Loucy (cell line): ENCODE measurements at regions not wholly inside any gene's neighbourhood (a gene's known extent, or its start where the extent isn't known, plus 50 kb on each side); places are given as distances from the start of the nearest gene placed in this dataset.

Experiments used
- H2AFZ ChIP-seq: fragments of 200-600 bp; sonication (generic); 2 replicates; pipeline ENCODE4 v1.6.0; 2016; ENCODE audit warnings: antibody characterized with exemption, mild to moderate bottlenecking, low read length, moderate library complexity
- H3F3A ChIP-seq: fragments of 200-600 bp; 2 replicates; pipeline ENCODE4 v1.6.0; 2016; ENCODE audit warnings: antibody characterized with exemption, low read depth, mild to moderate bottlenecking
- H3K27me3 ChIP-seq: fragments of 200-600 bp; sonication (generic); 2 replicates; pipeline ENCODE4 v1.6.1; 2014; ENCODE audit warnings: low read length, mild to moderate bottlenecking; ENCODE audit not compliant: insufficient read depth, poor library complexity, severe bottlenecking
- H3K36me3 ChIP-seq: fragments of 200-600 bp; sonication (generic); 2 replicates; pipeline ENCODE4 v1.6.1; 2016; ENCODE audit warnings: low read length; ENCODE audit not compliant: insufficient read depth
- H3K4me1 ChIP-seq: fragments of 200-600 bp; sonication (generic); 2 replicates; pipeline ENCODE4 v1.5.1; 2014; ENCODE audit warnings: low read length, mild to moderate bottlenecking; ENCODE audit not compliant: insufficient read depth, poor library complexity, severe bottlenecking
- H3K4me2 ChIP-seq: fragments of 200-600 bp; sonication (generic); 2 replicates; pipeline ENCODE4 v1.6.0; 2014; ENCODE audit warnings: antibody characterized with exemption, low read length, low read depth, mild to moderate bottlenecking; ENCODE audit not compliant: poor library complexity, severe bottlenecking
- H3K4me3 ChIP-seq: fragments of 200-600 bp; sonication (generic); 2 replicates; pipeline ENCODE4 v1.5.1; 2014; ENCODE audit warnings: low read length, mild to moderate bottlenecking, mixed read lengths; ENCODE audit not compliant: poor library complexity, severe bottlenecking
- H3K79me2 ChIP-seq: fragments of 200-600 bp; sonication (generic); 2 replicates; pipeline ENCODE4 v1.6.1; 2014; ENCODE audit warnings: low read length; ENCODE audit not compliant: insufficient read depth
- H3K9ac ChIP-seq: fragments of 200-600 bp; sonication (generic); 2 replicates; pipeline ENCODE4 v1.6.0; 2014; ENCODE audit warnings: mild to moderate bottlenecking, low read depth, low read length, moderate library complexity; ENCODE audit not compliant: poor library complexity, severe bottlenecking
- H3K9me2 ChIP-seq: fragments of 200-600 bp; sonication (generic); replicated peaks from 2 replicates; pipeline ENCODE4 v1.6.1; 2016; ENCODE audit warnings: low read depth, low read length, mixed read lengths
- H3K9me3 ChIP-seq: fragments of 200-600 bp; sonication (generic); 2 replicates; pipeline ENCODE4 v1.6.1; 2014; ENCODE audit warnings: mild to moderate bottlenecking, antibody characterized with exemption, low read length, low read depth; ENCODE audit not compliant: insufficient read depth
- H4K20me1 ChIP-seq: fragments of 200-600 bp; sonication (generic); 2 replicates; pipeline ENCODE4 v1.6.0; 2014; ENCODE audit warnings: antibody characterized with exemption, low read length, mild to moderate bottlenecking; ENCODE audit not compliant: insufficient read depth, poor library complexity, severe bottlenecking
- EZH2phosphoT487 ChIP-seq: fragments of 200-600 bp; IDR thresholded peaks from 2 replicates; pipeline ENCODE4 v1.6.1; 2018; ENCODE audit warnings: antibody characterized with exemption, mild to moderate bottlenecking, moderate library complexity, borderline replicate concordance
- TF ChIP-seq, protein P1 (sequence below): fragments of 200-600 bp; sonication (generic); conservative IDR thresholded peaks from 2 replicates; pipeline ENCODE4 v1.5.1; 2014; ENCODE audit warnings: mild to moderate bottlenecking, antibody characterized with exemption, low read length

DNA sequence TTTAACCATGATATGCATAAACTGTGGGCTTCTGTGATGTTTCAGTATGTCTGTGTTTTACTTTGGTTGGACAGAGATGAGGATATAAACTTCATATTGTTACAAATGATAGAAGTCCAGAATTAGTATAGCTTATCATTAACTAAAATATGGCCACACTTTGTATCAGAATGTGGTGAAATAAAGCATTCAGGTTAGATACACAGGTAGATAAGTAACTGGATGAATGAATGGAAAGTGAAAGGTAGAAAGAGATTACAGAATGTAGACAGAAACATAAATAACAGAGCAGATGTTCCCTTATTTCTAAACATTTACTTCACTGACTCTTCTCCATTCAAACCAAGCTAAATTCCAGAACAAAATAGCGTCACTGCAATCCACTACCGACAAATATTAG is 1033.8 kb downstream of the CDH18 start:
- Histone ChIP-seq H3K4me2 (no peak overlapping the region), H3K4me3 (no peak overlapping the region), H3K4me1 (no peaks in the 10 kb centered on the region), H3K79me2 (no peaks in the 10 kb centered on the region), H3K36me3 (no peaks in the 10 kb centered on the region), H3K9me3 (no peaks in the 10 kb centered on the region), H3F3A (no peaks in the 10 kb centered on the region), H3K27me3 (no peaks in the 10 kb centered on the region), H2AFZ (no peak overlapping the region), H4K20me1 (no peaks in the 10 kb centered on the region), H3K9me2 (no peaks in the 10 kb centered on the region), H3K9ac (no peak overlapping the region)
- no peak for TF ChIP-seq EZH2phosphoT487
- TF ChIP-seq, protein P1, sequence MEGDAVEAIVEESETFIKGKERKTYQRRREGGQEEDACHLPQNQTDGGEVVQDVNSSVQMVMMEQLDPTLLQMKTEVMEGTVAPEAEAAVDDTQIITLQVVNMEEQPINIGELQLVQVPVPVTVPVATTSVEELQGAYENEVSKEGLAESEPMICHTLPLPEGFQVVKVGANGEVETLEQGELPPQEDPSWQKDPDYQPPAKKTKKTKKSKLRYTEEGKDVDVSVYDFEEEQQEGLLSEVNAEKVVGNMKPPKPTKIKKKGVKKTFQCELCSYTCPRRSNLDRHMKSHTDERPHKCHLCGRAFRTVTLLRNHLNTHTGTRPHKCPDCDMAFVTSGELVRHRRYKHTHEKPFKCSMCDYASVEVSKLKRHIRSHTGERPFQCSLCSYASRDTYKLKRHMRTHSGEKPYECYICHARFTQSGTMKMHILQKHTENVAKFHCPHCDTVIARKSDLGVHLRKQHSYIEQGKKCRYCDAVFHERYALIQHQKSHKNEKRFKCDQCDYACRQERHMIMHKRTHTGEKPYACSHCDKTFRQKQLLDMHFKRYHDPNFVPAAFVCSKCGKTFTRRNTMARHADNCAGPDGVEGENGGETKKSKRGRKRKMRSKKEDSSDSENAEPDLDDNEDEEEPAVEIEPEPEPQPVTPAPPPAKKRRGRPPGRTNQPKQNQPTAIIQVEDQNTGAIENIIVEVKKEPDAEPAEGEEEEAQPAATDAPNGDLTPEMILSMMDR, result no peak

DNA sequence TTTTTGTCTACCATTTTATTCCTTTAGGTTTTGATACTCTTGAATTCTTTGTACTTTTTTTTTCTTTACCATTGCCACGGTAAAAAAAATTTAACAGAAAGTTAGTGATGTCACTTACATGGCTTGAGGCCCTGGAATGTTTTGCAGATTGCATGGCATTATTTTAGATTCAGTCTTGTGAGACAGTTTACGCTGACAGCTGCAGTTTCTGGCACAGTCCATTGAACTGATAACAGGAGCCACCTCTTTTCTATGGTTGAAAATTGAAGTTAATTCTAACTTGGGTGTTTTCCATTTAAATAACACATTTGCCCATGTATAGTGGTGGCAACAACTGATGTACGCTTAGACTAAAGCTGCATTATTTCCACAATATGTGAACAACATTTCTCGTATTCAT is 1028.5 kb downstream of the CDH18 start:
- H3K27me3 ChIP-seq, result no peaks in the 10 kb centered on the region
- no peaks in the 10 kb centered on the region for H3K4me1 ChIP-seq
- H3F3A ChIP-seq, result no peaks in the 10 kb centered on the region
- H3K4me3 ChIP-seq, result no peak overlapping the region
- H4K20me1 ChIP-seq, result no peaks in the 10 kb centered on the region
- no peaks in the 10 kb centered on the region for H3K9me3 ChIP-seq
- H3K4me2 ChIP-seq, result no peak overlapping the region
- no peaks in the 10 kb centered on the region for H3K79me2 ChIP-seq
- H2AFZ ChIP-seq, result no peak overlapping the region
- no peak overlapping the region for H3K9ac ChIP-seq
- TF ChIP-seq, protein P1, result no peak
- no peak for TF ChIP-seq EZH2phosphoT487
- H3K9me2 ChIP-seq, result no peaks in the 10 kb centered on the region
- H3K36me3 ChIP-seq, result no peaks in the 10 kb centered on the region

DNA sequence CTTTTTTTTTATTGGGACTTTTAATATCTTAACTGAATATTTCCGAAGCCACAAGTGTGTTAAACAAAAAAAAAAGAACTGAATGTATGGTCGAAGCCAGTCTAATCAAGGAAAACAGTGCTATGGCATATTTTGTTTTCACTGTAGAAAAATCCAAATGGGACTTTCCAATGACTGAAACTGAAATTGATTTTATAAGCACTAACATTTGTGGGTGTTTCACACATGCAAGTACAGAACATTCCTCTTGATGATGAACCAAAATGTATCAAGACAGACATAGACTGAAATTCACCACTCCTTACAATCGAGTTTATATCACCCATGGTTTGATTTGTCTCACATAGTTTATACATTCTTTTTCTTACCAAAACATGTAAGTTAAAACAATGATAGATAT is 1026.8 kb downstream of the CDH18 start:
- H3K4me2 ChIP-seq, result no peak overlapping the region
- no peaks in the 10 kb centered on the region for H3K79me2 ChIP-seq
- H3K4me1 ChIP-seq, result no peaks in the 10 kb centered on the region
- H3K9me2 ChIP-seq, result no peaks in the 10 kb centered on the region
- no peak overlapping the region for H2AFZ ChIP-seq
- TF ChIP-seq, protein P1, result no peak
- no peak for TF ChIP-seq EZH2phosphoT487
- H4K20me1 ChIP-seq, result no peaks in the 10 kb centered on the region
- no peak overlapping the region for H3K4me3 ChIP-seq
- H3K36me3 ChIP-seq, result no peaks in the 10 kb centered on the region
- H3K9me3 ChIP-seq, result no peaks in the 10 kb centered on the region
- H3F3A ChIP-seq, result no peaks in the 10 kb centered on the region
- H3K9ac ChIP-seq, result no peak overlapping the region
- no peaks in the 10 kb centered on the region for H3K27me3 ChIP-seq
